Calu3 (cell line): ENCODE measurements at regions not wholly inside any gene's neighbourhood (a gene's known extent, or its start where the extent isn't known, plus 50 kb on each side); places are given as distances from the start of the nearest gene placed in this dataset.
"Not testable (repeated sequence)": the region's sequence is repeated elsewhere in the genome, so short reads cannot be mapped to it uniquely, and the experiment has no call there.

ENCODE experiments used
- BruUV-seq: library from RNA; stranded (reverse); fragments of 400-500 nt; replicated peaks from 2 replicates; lab custom pipeline; 2021; lab: Mats Ljungman, UMichigan
- CTCF ChIA-PET: fragments of 300-600 bp; sonication (Branson Sonifier 250); formaldehyde crosslinking; loops from one replicate; lab custom pipeline; 2022; ENCODE audit warnings: antibody characterized with exemption; lab: Charles Lee
- DNase-seq: peaks from one replicate; pipeline ENCODE4 v3.0.0; 2022
- H3K27ac Mint-ChIP-seq: one replicate; pipeline ENCODE4 v1.8.0; 2022; ENCODE audit warnings: mixed read lengths; ENCODE audit not compliant: unreplicated experiment
- H3K27me3 Mint-ChIP-seq: one replicate; pipeline ENCODE4 v1.8.0; 2022; ENCODE audit warnings: mixed read lengths; ENCODE audit not compliant: unreplicated experiment
- H3K36me3 Mint-ChIP-seq: one replicate; pipeline ENCODE4 v1.8.0; 2022; ENCODE audit warnings: mild to moderate bottlenecking, moderate library complexity, mixed read lengths; ENCODE audit not compliant: insufficient read depth, unreplicated experiment
- H3K4me1 Mint-ChIP-seq: one replicate; pipeline ENCODE4 v1.8.0; 2022; ENCODE audit warnings: mild to moderate bottlenecking, low read depth, mixed read lengths; ENCODE audit not compliant: unreplicated experiment
- H3K4me3 Mint-ChIP-seq: one replicate; pipeline ENCODE4 v1.8.0; 2022; ENCODE audit warnings: mild to moderate bottlenecking, low read depth, moderate library complexity, mixed read lengths; ENCODE audit not compliant: unreplicated experiment
- H3K9me3 Mint-ChIP-seq: one replicate; pipeline ENCODE4 v1.8.0; 2022; ENCODE audit warnings: low read depth, mixed read lengths; ENCODE audit not compliant: unreplicated experiment
- CTCF ChIP-seq: fragments of 200-600 bp; IDR thresholded peaks from one replicate; pipeline ENCODE4 v1.8.0; 2022; ENCODE audit warnings: antibody characterized with exemption; ENCODE audit not compliant: unreplicated experiment
- intact Hi-C: fragments of 100-400 bp; cut with micrococcal nuclease; formaldehyde crosslinking; loops from one replicate; pipeline ENCODE4 v1.10.0; 2022; ENCODE audit not compliant: unreplicated experiment

GRCh38 chr2:94669858-94670257 lies 201.4 kb upstream of the TEKT4 start:
- BruUV-seq, H3K9me3 Mint-ChIP-seq, CTCF ChIA-PET: not testable (repeated sequence)

GRCh38 chr2:94694236-94694635 lies 177.0 kb upstream of the TEKT4 start:
- DNase-seq, BruUV-seq, intact Hi-C loops, H3K4me3 Mint-ChIP-seq, H3K27ac Mint-ChIP-seq, H3K27me3 Mint-ChIP-seq, H3K4me1 Mint-ChIP-seq, H3K36me3 Mint-ChIP-seq, CTCF ChIA-PET, H3K9me3 Mint-ChIP-seq: not testable (repeated sequence)

More at GRCh38 chr2:94669858-94670257, 201.4 kb upstream of the TEKT4 start:
- intact Hi-C loops, DNase-seq, H3K36me3 Mint-ChIP-seq, H3K4me3 Mint-ChIP-seq, H3K27me3 Mint-ChIP-seq, H3K4me1 Mint-ChIP-seq, H3K27ac Mint-ChIP-seq: not testable (repeated sequence)

- intact Hi-C loops, H3K36me3 Mint-ChIP-seq, CTCF ChIA-PET, H3K4me3 Mint-ChIP-seq, BruUV-seq, DNase-seq, H3K27ac Mint-ChIP-seq, H3K4me1 Mint-ChIP-seq, H3K27me3 Mint-ChIP-seq, H3K9me3 Mint-ChIP-seq: not testable (repeated sequence)
These were observed 162.2 kb upstream of the TEKT4 start for GRCh38 chr2:94708982-94709381.

GRCh38 chr2:94725543-94725942 lies 145.7 kb upstream of the TEKT4 start:
- no TSS peak for BruUV-seq
- no peak overlapping the region for H3K27ac Mint-ChIP-seq
- H3K4me3 Mint-ChIP-seq: no peak overlapping the region
- TF ChIP-seq CTCF: no peak
- DNase-seq: no peak
- no peaks in the 10 kb centered on the region for H3K27me3 Mint-ChIP-seq
- no peaks in the 10 kb centered on the region for H3K4me1 Mint-ChIP-seq
- intact Hi-C loops: no loop called here
- CTCF ChIA-PET: no interaction called here
- no peaks in the 10 kb centered on the region for H3K36me3 Mint-ChIP-seq
- no peaks in the 10 kb centered on the region for H3K9me3 Mint-ChIP-seq

- H3K36me3 Mint-ChIP-seq, BruUV-seq, H3K4me3 Mint-ChIP-seq, intact Hi-C loops, H3K27ac Mint-ChIP-seq, CTCF ChIA-PET, H3K9me3 Mint-ChIP-seq, H3K27me3 Mint-ChIP-seq, H3K4me1 Mint-ChIP-seq, DNase-seq: not testable (repeated sequence)
These were observed 135.7 kb upstream of the TEKT4 start for GRCh38 chr2:94735536-94735935.

- intact Hi-C loops, H3K36me3 Mint-ChIP-seq, H3K27ac Mint-ChIP-seq, H3K4me1 Mint-ChIP-seq, H3K9me3 Mint-ChIP-seq, H3K27me3 Mint-ChIP-seq, CTCF ChIA-PET, DNase-seq, BruUV-seq, H3K4me3 Mint-ChIP-seq: not testable (repeated sequence)
These were observed 134.1 kb upstream of the TEKT4 start for GRCh38 chr2:94737145-94737544.

- DNase-seq, H3K27ac Mint-ChIP-seq, H3K27me3 Mint-ChIP-seq, intact Hi-C loops, H3K9me3 Mint-ChIP-seq, BruUV-seq, CTCF ChIA-PET, H3K36me3 Mint-ChIP-seq, H3K4me1 Mint-ChIP-seq, H3K4me3 Mint-ChIP-seq: not testable (repeated sequence)
These were observed 133.4 kb upstream of the TEKT4 start for GRCh38 chr2:94737736-94738342.
